ENCODE measurements at regions not wholly inside any gene's neighbourhood (a gene's known extent, or its start where the extent isn't known, plus 50 kb on each side); places are given as distances from the start of the nearest gene placed in this dataset.

DNA sequence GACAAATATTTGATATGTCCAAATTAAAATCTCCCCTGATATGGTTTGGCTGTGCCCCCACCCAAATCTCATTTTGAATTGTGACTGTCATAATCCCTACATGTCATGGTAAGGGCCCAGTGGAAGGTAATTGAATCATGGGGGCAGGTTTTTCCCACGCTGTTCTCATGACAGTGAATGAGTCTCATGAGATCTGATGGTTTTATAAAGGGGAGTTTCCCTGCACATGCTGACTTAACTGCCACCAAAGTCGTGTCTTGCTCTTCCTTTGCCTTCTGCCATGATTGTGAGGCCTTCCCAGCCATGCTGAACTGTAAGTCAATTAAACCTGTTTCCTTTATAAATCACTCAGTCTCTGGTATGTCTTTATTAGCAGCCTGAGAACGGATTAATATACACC lies 207.0 kb downstream of the BARHL2 start:
- H3K4me1 ChIP-seq: no peaks in the 10 kb centered on the region
- no peaks in the 10 kb centered on the region for H3K9me3 ChIP-seq
- TF ChIP-seq, protein P1, sequence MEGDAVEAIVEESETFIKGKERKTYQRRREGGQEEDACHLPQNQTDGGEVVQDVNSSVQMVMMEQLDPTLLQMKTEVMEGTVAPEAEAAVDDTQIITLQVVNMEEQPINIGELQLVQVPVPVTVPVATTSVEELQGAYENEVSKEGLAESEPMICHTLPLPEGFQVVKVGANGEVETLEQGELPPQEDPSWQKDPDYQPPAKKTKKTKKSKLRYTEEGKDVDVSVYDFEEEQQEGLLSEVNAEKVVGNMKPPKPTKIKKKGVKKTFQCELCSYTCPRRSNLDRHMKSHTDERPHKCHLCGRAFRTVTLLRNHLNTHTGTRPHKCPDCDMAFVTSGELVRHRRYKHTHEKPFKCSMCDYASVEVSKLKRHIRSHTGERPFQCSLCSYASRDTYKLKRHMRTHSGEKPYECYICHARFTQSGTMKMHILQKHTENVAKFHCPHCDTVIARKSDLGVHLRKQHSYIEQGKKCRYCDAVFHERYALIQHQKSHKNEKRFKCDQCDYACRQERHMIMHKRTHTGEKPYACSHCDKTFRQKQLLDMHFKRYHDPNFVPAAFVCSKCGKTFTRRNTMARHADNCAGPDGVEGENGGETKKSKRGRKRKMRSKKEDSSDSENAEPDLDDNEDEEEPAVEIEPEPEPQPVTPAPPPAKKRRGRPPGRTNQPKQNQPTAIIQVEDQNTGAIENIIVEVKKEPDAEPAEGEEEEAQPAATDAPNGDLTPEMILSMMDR (IDR thresholded peaks at IDR 0.05): no peak
- H3K36me3 ChIP-seq: no peaks in the 10 kb centered on the region
- DNase-seq (no peak), ATAC-seq (no peak)
- H3K27ac ChIP-seq: no peak overlapping the region
- intact Hi-C loops (cut with DNase I): no loop called here
- no peaks in the 10 kb centered on the region for H3K27me3 ChIP-seq
- H3K4me3 ChIP-seq: no peak overlapping the region

- TF ChIP-seq, protein P1 (IDR thresholded peaks at IDR 0.05): no peak
- H3K4me1 ChIP-seq: no peaks in the 10 kb centered on the region
- H3K9me3 ChIP-seq: no peaks in the 10 kb centered on the region
- no peak overlapping the region for H3K4me3 ChIP-seq
- DNase-seq: no peak
- H3K36me3 ChIP-seq: no peaks in the 10 kb centered on the region
- ATAC-seq: no peak
- no peaks in the 10 kb centered on the region for H3K27me3 ChIP-seq
- no peak overlapping the region for H3K27ac ChIP-seq
- intact Hi-C loops (cut with DNase I): no loop called here
Measured at GRCh38 chr1:90509225-90510048, 207.7 kb downstream of the BARHL2 start.

DNA sequence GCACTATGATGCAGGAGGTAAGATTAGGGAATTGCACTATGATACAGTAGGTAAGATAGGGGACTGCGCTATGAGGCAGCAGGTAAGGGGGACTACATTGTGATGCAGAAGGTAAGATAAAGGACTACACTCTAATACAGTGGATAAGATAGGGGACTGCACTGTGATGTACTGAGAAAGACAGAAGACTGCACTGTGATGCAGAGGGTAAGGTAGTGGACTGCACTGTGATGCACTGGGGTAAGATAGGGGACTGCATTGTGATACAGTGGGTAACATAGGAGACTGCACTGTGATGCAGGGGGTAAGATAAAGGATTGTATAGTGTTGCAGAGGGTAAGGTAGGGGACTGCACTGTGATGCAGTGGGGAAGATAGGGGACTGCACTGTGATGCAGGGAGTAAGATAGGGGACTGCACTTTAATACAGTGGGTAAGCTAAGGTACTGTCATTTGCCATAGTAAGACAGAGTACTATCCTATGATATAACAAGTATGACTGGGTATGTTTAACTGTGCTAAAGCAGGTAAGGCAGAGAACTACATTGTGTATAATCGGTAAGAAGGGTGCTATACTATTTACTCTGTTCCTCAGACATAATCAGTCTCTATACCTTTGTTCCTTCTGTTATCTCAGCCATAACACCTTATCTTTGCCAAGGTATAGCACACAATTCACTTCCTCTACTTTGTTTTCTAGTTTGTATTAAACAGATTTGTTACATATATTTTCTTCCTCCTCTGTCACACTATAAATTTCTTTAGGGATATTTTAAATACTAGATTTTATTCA lies 208.5 kb downstream of the BARHL2 start:
- no peak overlapping the region for H3K27ac ChIP-seq
- intact Hi-C loops (cut with DNase I): no loop called here
- ATAC-seq: no peak

GRCh38 chr1:90507173-90507572 lies 209.9 kb downstream of the BARHL2 start:
- Histone ChIP-seq H3K27me3 (no peaks in the 10 kb centered on the region), H3K27ac (no peak overlapping the region), H3K9me3 (no peaks in the 10 kb centered on the region), H3K4me3 (no peak overlapping the region), H3K36me3 (no peaks in the 10 kb centered on the region), H3K4me1 (no peaks in the 10 kb centered on the region)
- DNase-seq (no peak), ATAC-seq (no peak)
- TF ChIP-seq, protein P1 (IDR thresholded peaks at IDR 0.05): no peak
- intact Hi-C loops (cut with DNase I): no loop called here

More for the DNA sequence above, 208.5 kb downstream of the BARHL2 start:
- Histone ChIP-seq H3K4me1 (no peaks in the 10 kb centered on the region), H3K9me3 (no peaks in the 10 kb centered on the region), H3K4me3 (no peak overlapping the region), H3K36me3 (no peaks in the 10 kb centered on the region), H3K27me3 (no peaks in the 10 kb centered on the region)
- TF ChIP-seq, protein P1 (IDR thresholded peaks at IDR 0.05): no peak
- no peak for DNase-seq

DNA sequence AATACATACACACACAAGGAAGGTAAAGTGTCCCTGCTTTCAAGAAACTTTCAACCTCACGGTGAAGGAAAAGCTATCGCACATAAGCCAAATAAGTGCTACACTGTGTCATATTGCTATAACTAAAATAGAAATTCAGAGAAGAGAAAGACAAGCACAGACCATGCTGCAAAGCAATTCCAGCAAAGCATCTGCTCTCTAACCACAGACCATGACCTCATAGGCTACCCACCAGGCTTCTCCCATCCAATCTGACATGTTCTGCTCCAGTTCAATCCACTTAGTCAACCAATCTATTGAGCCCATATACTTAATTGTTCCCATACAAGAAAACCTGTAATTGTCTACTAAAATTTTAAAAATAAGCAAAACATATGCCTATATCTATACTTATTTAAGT lies 211.3 kb downstream of the BARHL2 start:
- no peak overlapping the region for H3K4me3 ChIP-seq
- H3K27me3 ChIP-seq: no peaks in the 10 kb centered on the region
- no peaks in the 10 kb centered on the region for H3K4me1 ChIP-seq
- intact Hi-C loops (cut with DNase I): no loop called here
- DNase-seq (no peak), ATAC-seq (no peak)
- no peaks in the 10 kb centered on the region for H3K36me3 ChIP-seq
- TF ChIP-seq, protein P1 (IDR thresholded peaks at IDR 0.05): no peak
- H3K27ac ChIP-seq: no peak overlapping the region
- H3K9me3 ChIP-seq: no peaks in the 10 kb centered on the region

Data from left lung (tissue), 4 donors.